Stomach (tissue), 8 donors: ENCODE measurements at regions not wholly inside any gene's neighbourhood (a gene's known extent, or its start where the extent isn't known, plus 50 kb on each side); places are given as distances from the start of the nearest gene placed in this dataset.

Experiments used
- DNase-seq, 2 donors: peaks; one replicate each; pipeline versions ENCODE4 v3.0.0 to v3.0.0-alpha.2; 2013 to 2019
- H3K27ac ChIP-seq, 5 donors: fragments of 200-600 bp in 4 of 5; sonication (generic) in 4 of 5; one replicate each; pipeline ENCODE4 v1.5.1; 2013 to 2019; ENCODE audit warnings: mild to moderate bottlenecking in 1 of 5, moderate library complexity in 1 of 5
- H3K27me3 ChIP-seq, 3 donors: fragments of 200-600 bp; sonication (generic); one replicate each; pipeline ENCODE4 v1.5.1; 2017 to 2019; ENCODE audit warnings: mixed run types in 1 of 3
- H3K36me3 ChIP-seq, 4 donors: fragments of 200-600 bp; sonication (generic); 1 replicate in 3 of 4; 2 replicates in 1 of 4; pipeline ENCODE4 v1.5.1; 2016 to 2019
- H3K4me1 ChIP-seq, 4 donors: fragments of 200-600 bp; sonication (generic); one replicate each; pipeline ENCODE4 v1.5.1; 2016 to 2019
- H3K4me3 ChIP-seq, 4 donors: fragments of 200-600 bp; sonication (generic) in 3 of 4; one replicate each; pipeline ENCODE4 v1.5.1; 2016 to 2019; ENCODE audit warnings: mild to moderate bottlenecking in 1 of 4
- H3K9me3 ChIP-seq, 4 donors: fragments of 200-600 bp; sonication (generic); one replicate each; pipeline ENCODE4 v1.5.1; 2016 to 2019
- EP300 ChIP-seq: sonication (generic); formaldehyde crosslinking; IDR thresholded peaks from one replicate; pipeline ENCODE4 v1.6.1; 2017; ENCODE audit warnings: antibody characterized with exemption
- POLR2A ChIP-seq, 4 donors: fragments of 450-650 bp; IDR thresholded peaks; one replicate each; pipeline ENCODE4 v1.6.1; 2016; ENCODE audit warnings: antibody characterized with exemption in 4 of 4, control low read depth in 2 of 4, mild to moderate bottlenecking in 1 of 4, moderate library complexity in 1 of 4
- POLR2AphosphoS5 ChIP-seq, 3 donors: sonication (generic); formaldehyde crosslinking; IDR thresholded peaks; one replicate each; pipeline ENCODE4 v1.6.1; 2016; ENCODE audit warnings: antibody characterized with exemption in 3 of 3
- WGBS, 5 donors: extraction: QIAGEN DNeasy Blood & Tissue Kit in 3 of 5; methylation state at CpG; one replicate each; pipeline versions ENCODE4 v1.1.5 to v1.1.7; 2013 to 2018; 5-methylcytosine and 5-hydroxymethylcytosine counted together
- intact Hi-C: fragments of 100-400 bp; cut with DNase I; formaldehyde crosslinking; loops from one replicate; pipeline ENCODE4 v1.15.1; 2023; ENCODE audit warnings: low total_unique reads
- TF ChIP-seq, protein P1 (sequence below), 7 experiments: fragments of 450-650 bp in 4 of 7; fragments of 200-600 bp in 3 of 7; sonication (generic) in 3 of 7; IDR thresholded peaks; one replicate each; pipeline ENCODE4 v1.5.1; 2016 to 2019; ENCODE audit warnings: antibody characterized with exemption in 7 of 7, control low read depth in 2 of 7, mild to moderate bottlenecking in 1 of 7
- donor health status: healthy with polysubstance abuse.
- donor health status: Bipolar disorder and iron deficiency.
- donor health status: healthy.

DNA sequence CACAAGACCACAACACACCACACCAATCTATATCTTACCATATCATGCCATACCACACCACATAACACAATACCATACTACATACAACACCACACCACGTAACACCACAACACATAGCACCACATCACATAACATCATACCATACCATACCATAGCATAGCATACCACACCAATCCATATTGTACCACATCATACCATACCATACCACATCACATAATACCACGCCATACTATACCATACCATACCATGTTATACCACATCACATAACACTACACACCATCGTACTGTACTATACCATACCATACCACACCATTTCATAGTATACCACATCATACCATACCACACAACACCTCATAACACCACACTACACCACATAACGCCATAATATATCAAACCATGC lies 335.2 kb upstream of the VWC2 start:
- Histone ChIP-seq H3K4me3 (no peak overlapping the region), H3K9me3 (no peaks in the 10 kb centered on the region), H3K27me3 (no peaks in the 10 kb centered on the region), H3K36me3 (no peaks in the 10 kb centered on the region), H3K27ac (no peak overlapping the region), H3K4me1 (no peaks in the 10 kb centered on the region)
- DNase-seq: no peak
- 82 to 92% (median 89%) methylated on average over 4 of the region's 4 CpGs for whole genome bisulfite sequencing, 5 donors
- intact Hi-C loops: no loop called here
- no peak for TF ChIP-seq EP300

DNA sequence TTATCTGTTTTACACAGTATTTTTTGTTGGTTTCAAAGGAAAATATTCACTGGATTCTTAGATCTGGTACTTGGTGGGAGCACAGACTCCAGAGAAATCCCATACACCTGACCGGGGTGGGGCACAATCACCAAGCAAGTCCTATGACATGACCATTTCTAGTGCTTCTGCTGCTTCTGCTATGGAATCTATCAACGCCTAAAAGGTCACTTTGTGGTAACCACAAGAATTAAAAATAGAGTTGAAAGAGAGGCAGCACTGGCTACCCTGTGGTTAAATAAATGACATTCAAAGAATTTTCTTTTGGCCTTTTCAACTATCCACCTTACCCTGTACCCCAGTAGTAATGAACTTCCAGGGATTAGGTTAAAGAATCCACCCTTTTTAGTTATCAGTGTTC lies 329.9 kb upstream of the VWC2 start:
- no peak overlapping the region for H3K27ac ChIP-seq
- no peak overlapping the region for H3K4me3 ChIP-seq
- no peaks in the 10 kb centered on the region for H3K36me3 ChIP-seq
- no peaks in the 10 kb centered on the region for H3K27me3 ChIP-seq
- no peak for DNase-seq
- WGBS, 5 donors: 45 to 87% (median 60%) methylated on average over 2 of the region's 2 CpGs
- TF ChIP-seq EP300: no peak
- TF ChIP-seq, protein P1, sequence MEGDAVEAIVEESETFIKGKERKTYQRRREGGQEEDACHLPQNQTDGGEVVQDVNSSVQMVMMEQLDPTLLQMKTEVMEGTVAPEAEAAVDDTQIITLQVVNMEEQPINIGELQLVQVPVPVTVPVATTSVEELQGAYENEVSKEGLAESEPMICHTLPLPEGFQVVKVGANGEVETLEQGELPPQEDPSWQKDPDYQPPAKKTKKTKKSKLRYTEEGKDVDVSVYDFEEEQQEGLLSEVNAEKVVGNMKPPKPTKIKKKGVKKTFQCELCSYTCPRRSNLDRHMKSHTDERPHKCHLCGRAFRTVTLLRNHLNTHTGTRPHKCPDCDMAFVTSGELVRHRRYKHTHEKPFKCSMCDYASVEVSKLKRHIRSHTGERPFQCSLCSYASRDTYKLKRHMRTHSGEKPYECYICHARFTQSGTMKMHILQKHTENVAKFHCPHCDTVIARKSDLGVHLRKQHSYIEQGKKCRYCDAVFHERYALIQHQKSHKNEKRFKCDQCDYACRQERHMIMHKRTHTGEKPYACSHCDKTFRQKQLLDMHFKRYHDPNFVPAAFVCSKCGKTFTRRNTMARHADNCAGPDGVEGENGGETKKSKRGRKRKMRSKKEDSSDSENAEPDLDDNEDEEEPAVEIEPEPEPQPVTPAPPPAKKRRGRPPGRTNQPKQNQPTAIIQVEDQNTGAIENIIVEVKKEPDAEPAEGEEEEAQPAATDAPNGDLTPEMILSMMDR (IDR thresholded peaks at IDR 0.05): no peak
- TF ChIP-seq POLR2A (IDR thresholded peaks at IDR 0.05): no peak
- TF ChIP-seq POLR2AphosphoS5 (IDR thresholded peaks at IDR 0.05): no peak
- peaks cover 0 to 12% (median 6%) of the 10 kb centered on the region in 4 donors for H3K9me3 ChIP-seq
- intact Hi-C loops: no loop called here
- no peaks in the 10 kb centered on the region for H3K4me1 ChIP-seq

DNA sequence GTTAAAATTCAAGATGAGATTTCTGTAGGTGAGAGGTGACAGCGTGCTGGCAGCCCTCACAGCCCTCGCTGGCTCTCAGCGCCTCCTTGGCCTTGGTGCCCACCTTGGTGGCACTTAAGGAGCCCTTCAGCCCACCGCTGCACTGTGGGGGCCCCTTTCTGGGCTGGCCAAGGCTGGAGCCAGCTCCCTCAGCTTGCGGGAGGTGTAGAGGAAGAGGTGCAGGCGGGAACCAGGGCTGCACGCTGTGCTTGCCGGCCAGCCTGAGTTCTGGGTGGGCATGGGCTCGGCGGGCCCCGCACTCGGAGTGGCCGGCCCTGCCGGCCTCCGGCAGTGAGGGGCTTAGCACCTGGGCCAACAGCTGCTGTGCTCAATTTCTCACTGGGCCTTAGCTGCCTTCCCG lies 320.0 kb upstream of the VWC2 start:
- Histone ChIP-seq H3K4me3 (no peak overlapping the region), H3K9me3 (peaks cover 0 to 15% (median 10%) of the 10 kb centered on the region in 4 donors), H3K27ac (no peak overlapping the region), H3K36me3 (no peaks in the 10 kb centered on the region), H3K27me3 (no peaks in the 10 kb centered on the region), H3K4me1 (no peaks in the 10 kb centered on the region)
- TF ChIP-seq POLR2A (IDR thresholded peaks at IDR 0.05) (no peak), POLR2AphosphoS5 (IDR thresholded peaks at IDR 0.05) (no peak), EP300 (no peak)
- TF ChIP-seq, protein P1 (IDR thresholded peaks at IDR 0.05): no peak
- no peak for DNase-seq
- intact Hi-C loops: no loop called here
- WGBS, 5 donors: 85 to 95% (median 94%) methylated on average over 7 to 16 of the region's 16 CpGs

DNA sequence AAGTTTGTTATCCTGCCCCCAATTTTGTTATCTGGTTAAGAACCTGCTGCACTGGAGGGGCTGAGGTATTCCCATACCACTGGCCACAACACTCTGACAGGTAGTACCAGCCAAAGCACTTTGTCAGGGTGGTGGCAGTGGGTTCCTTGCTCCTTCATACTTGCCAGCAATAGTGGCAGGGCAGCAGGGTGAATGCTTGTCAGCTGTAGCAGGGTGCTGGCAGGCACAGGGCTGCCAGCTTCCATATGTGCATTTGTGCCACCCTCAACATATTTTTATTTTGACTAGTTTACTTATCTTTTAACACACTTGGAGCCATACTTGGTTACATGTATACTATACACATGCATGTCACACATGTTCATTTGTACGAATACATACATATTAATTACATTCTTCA lies 294.0 kb upstream of the VWC2 start:
- Histone ChIP-seq H3K36me3 (no peaks in the 10 kb centered on the region), H3K4me1 (no peaks in the 10 kb centered on the region), H3K9me3 (peaks cover 0 to 3% (median 0%) of the 10 kb centered on the region in 4 donors), H3K27ac (no peak overlapping the region), H3K27me3 (no peaks in the 10 kb centered on the region), H3K4me3 (no peak overlapping the region)
- no peak for DNase-seq
- WGBS, 5 donors: 0 to 83% (median 79%) methylated on average over 1 of the region's 1 CpG
- intact Hi-C loops: no loop called here
- TF ChIP-seq POLR2A (IDR thresholded peaks at IDR 0.05): no peak
- no peak for TF ChIP-seq POLR2AphosphoS5 (IDR thresholded peaks at IDR 0.05)
- no peak for TF ChIP-seq EP300
- TF ChIP-seq, protein P1 (IDR thresholded peaks at IDR 0.05): no peak

DNA sequence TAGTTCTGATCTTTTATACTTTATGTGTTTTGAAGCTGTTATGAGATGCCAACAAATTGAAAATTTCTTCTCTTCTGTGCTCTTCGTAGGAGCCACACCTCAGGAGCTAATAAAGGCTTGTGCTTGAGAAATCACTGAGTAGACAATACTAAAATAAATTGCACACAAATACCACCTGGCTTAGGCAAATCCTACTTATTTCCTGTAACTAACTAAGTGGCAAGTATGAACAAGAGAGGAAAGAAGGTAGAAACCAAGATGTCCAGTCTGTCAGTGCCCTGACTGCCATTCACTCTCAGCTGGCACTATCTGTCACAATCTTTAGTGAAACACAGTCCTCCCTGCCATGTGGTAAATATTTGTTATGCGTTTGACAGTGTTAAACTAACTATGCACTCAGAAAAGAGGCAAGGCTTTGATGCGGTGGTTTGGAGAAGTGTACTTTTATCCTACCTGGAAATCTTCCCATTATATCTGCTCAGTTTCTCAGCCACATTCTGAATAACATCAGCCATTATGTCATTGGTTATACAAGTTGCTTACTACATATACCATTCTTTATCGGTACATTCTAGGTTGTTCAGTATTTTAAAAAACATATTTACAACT lies 293.4 kb upstream of the VWC2 start:
- WGBS, 5 donors: 24 to 56% (median 35%) methylated on average over 4 of the region's 4 CpGs

More for the DNA sequence above, 293.4 kb upstream of the VWC2 start:
- Histone ChIP-seq H3K27me3 (no peaks in the 10 kb centered on the region), H3K36me3 (no peaks in the 10 kb centered on the region), H3K27ac (no peak overlapping the region), H3K4me1 (no peaks in the 10 kb centered on the region), H3K9me3 (peaks cover 0 to 3% (median 0%) of the 10 kb centered on the region in 4 donors), H3K4me3 (no peak overlapping the region)
- DNase-seq: no peak
- TF ChIP-seq EP300: no peak
- no peak for TF ChIP-seq POLR2AphosphoS5 (IDR thresholded peaks at IDR 0.05)
- TF ChIP-seq, protein P1 (IDR thresholded peaks at IDR 0.05): no peak
- TF ChIP-seq POLR2A (IDR thresholded peaks at IDR 0.05): no peak
- intact Hi-C loops: no loop called here
